CD14-positive monocyte (primary cell): ENCODE measurements at regions not wholly inside any gene's neighbourhood (a gene's known extent, or its start where the extent isn't known, plus 50 kb on each side); places are given as distances from the start of the nearest gene placed in this dataset.

ENCODE experiments used
- DNase-seq, 3 donors: peaks; one replicate each; pipeline ENCODE4 v3.0.0-alpha.2; 2011 to 2022
- H2AFZ ChIP-seq: 2 replicates; pipeline ENCODE4 v1.6.0; 2012; ENCODE audit warnings: mild to moderate bottlenecking, low read depth, low read length, inconsistent platforms; ENCODE audit not compliant: insufficient read depth, poor library complexity, severe bottlenecking
- H3K27ac ChIP-seq, 2 donors: 1 replicate in 1 of 2; 2 replicates in 1 of 2; pipeline ENCODE4 v1.5.1; 2012 to 2013; ENCODE audit warnings: low read length in 2 of 2, control low read depth in 1 of 2, inconsistent platforms in 1 of 2, low read depth in 1 of 2, mild to moderate bottlenecking in 1 of 2
- H3K27me3 ChIP-seq, 2 donors: one replicate each; pipeline versions ENCODE4 v1.6.0 to v1.6.1; 2011 to 2013; ENCODE audit warnings: low read length in 2 of 2; ENCODE audit not compliant: control insufficient read depth in 2 of 2, insufficient read depth in 2 of 2
- H3K36me3 ChIP-seq, 2 donors: replicated peaks in 1 of 2; 1 replicate in 1 of 2; 2 replicates in 1 of 2; pipeline versions ENCODE4 v1.5.1 to v1.6.1; 2012 to 2013; ENCODE audit warnings: low read length in 2 of 2, control low read depth in 1 of 2, inconsistent platforms in 1 of 2, mild to moderate bottlenecking in 1 of 2; ENCODE audit not compliant: insufficient read depth in 2 of 2, control insufficient read depth in 1 of 2
- H3K4me1 ChIP-seq, 2 donors: 1 replicate in 1 of 2; 2 replicates in 1 of 2; pipeline versions ENCODE4 v1.5.1 to v1.6.1; 2012 to 2013; ENCODE audit warnings: low read length in 2 of 2, control low read depth in 1 of 2, inconsistent platforms in 1 of 2, mild to moderate bottlenecking in 1 of 2, moderate library complexity in 1 of 2; ENCODE audit not compliant: insufficient read depth in 2 of 2, control insufficient read depth in 1 of 2
- H3K4me2 ChIP-seq: replicated peaks from 2 replicates; pipeline ENCODE3; 2012; ENCODE audit warnings: low read length, moderate library complexity, mild to moderate bottlenecking; ENCODE audit not compliant: poor library complexity, severe bottlenecking; ENCODE audit errors: extremely low read depth
- H3K4me3 ChIP-seq, 3 experiments: fragments of 200-600 bp in 1 of 3; sonication (generic) in 1 of 3; replicated peaks in 1 of 3; 1 replicate in 2 of 3; 2 replicates in 1 of 3; pipeline ENCODE4 v1.5.1; 2011 to 2013; ENCODE audit warnings: low read length in 3 of 3, mild to moderate bottlenecking in 3 of 3, control low read depth in 2 of 3, low read depth in 2 of 3, inconsistent platforms in 1 of 3, moderate library complexity in 1 of 3
- H3K79me2 ChIP-seq: 2 replicates; pipeline ENCODE4 v1.6.0; 2012; ENCODE audit warnings: mild to moderate bottlenecking, control low read depth, inconsistent platforms, low read length, moderate library complexity; ENCODE audit not compliant: insufficient read depth
- H3K9ac ChIP-seq: 2 replicates; pipeline ENCODE4 v1.6.0; 2017; ENCODE audit warnings: low read length, mild to moderate bottlenecking; ENCODE audit not compliant: insufficient read depth, poor library complexity, severe bottlenecking
- H3K9me3 ChIP-seq, 2 donors: replicated peaks in 1 of 2; 1 replicate in 1 of 2; 2 replicates in 1 of 2; pipeline versions ENCODE4 v1.5.1 to v1.6.1; 2012 to 2013; ENCODE audit warnings: low read length in 2 of 2, control low read depth in 1 of 2; ENCODE audit not compliant: control insufficient read depth in 1 of 2, insufficient read depth in 1 of 2
- H4K20me1 ChIP-seq: 2 replicates; pipeline ENCODE4 v1.6.0; 2012; ENCODE audit warnings: mild to moderate bottlenecking, low read length, control low read depth, moderate library complexity; ENCODE audit not compliant: insufficient read depth
- H3K27ac Mint-ChIP-seq, 7 donors: one replicate each; pipeline ENCODE4 v1.8.0; 2020; ENCODE audit warnings: mild to moderate bottlenecking in 7 of 7, mixed read lengths in 7 of 7, moderate library complexity in 6 of 7, inconsistent platforms in 2 of 7
- H3K27me3 Mint-ChIP-seq, 3 donors: one replicate each; pipeline ENCODE4 v1.8.0; 2021 to 2022; ENCODE audit warnings: low read depth in 3 of 3, mild to moderate bottlenecking in 3 of 3, mixed read lengths in 3 of 3, moderate library complexity in 3 of 3, inconsistent platforms in 1 of 3
- H3K36me3 Mint-ChIP-seq, 2 donors: one replicate each; pipeline ENCODE4 v1.8.0; 2020; ENCODE audit warnings: mixed read lengths in 2 of 2, inconsistent platforms in 1 of 2, mild to moderate bottlenecking in 1 of 2
- H3K4me1 Mint-ChIP-seq: one replicate; pipeline ENCODE4 v1.8.0; 2020; ENCODE audit warnings: mild to moderate bottlenecking, mixed read lengths
- H3K4me3 Mint-ChIP-seq, 2 donors: one replicate each; pipeline ENCODE4 v1.8.0; 2020; ENCODE audit warnings: mild to moderate bottlenecking in 2 of 2, mixed read lengths in 2 of 2, moderate library complexity in 1 of 2
- H3K9me3 Mint-ChIP-seq, 7 donors: one replicate each; pipeline ENCODE4 v1.8.0; 2020 to 2022; ENCODE audit warnings: mixed read lengths in 7 of 7, mild to moderate bottlenecking in 6 of 7, moderate library complexity in 6 of 7, inconsistent platforms in 2 of 7
- WGBS: methylation state at CpG from one replicate; pipeline ENCODE4 v1.1.5; 2013; ENCODE audit warnings: missing lambda C conversion rate; ENCODE audit not compliant: insufficient coverage; 5-methylcytosine and 5-hydroxymethylcytosine counted together
- intact Hi-C, 2 donors: fragments of 100-400 bp; cut with micrococcal nuclease; formaldehyde crosslinking; loops; one replicate each; pipeline versions ENCODE4 v1.15.0 to v1.15.1; 2023
- TF ChIP-seq, protein P1 (sequence below): fragments of 200-600 bp; IDR thresholded peaks from one replicate; pipeline ENCODE4 v1.8.0; 2022; ENCODE audit warnings: antibody characterized with exemption, mild to moderate bottlenecking

DNA sequence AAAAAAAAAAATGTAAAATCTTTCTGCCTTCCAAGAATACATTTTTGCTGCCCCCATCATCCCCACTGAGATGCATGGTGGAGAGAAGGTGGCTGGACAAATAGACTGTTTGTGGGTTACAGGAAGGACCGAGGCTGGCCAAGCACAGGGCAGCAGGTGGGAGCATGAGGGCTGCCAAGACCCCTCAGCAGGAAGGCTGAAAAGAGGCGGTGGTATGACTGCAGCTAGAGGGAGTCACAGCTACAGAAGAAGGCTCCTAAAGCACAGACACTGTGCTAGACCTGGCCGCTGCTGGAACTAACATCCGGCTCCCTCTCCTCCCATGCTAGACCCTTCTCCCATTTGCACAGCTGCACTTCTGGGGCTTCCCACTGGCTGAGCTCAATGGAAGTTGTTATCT, 289.6 kb downstream of the TCERG1L start:
- no peak overlapping the region for H3K27ac Mint-ChIP-seq
- no peaks in the 10 kb centered on the region for H3K79me2 ChIP-seq
- H3K9me3 Mint-ChIP-seq, result no peaks in the 10 kb centered on the region
- H3K36me3 ChIP-seq, result no peaks in the 10 kb centered on the region
- H3K9ac ChIP-seq, result no peak overlapping the region
- H3K4me2 ChIP-seq, result no peak overlapping the region
- intact Hi-C loops, result no loop called here
- no peak overlapping the region for H3K4me3 ChIP-seq
- H2AFZ ChIP-seq, result no peak overlapping the region
- H3K4me1 Mint-ChIP-seq, result no peaks in the 10 kb centered on the region
- H3K27me3 Mint-ChIP-seq, result peaks cover 0 to 2% (median 2%) of the 10 kb centered on the region in 3 donors
- H3K27ac ChIP-seq, result no peak overlapping the region
- no peak overlapping the region for H3K4me3 Mint-ChIP-seq
- WGBS, result 84% methylated on average over 4 of the region's 4 CpGs
- H3K9me3 ChIP-seq, result no peaks in the 10 kb centered on the region
- no peaks in the 10 kb centered on the region for H3K4me1 ChIP-seq
- no peak for DNase-seq
- H3K36me3 Mint-ChIP-seq, result no peaks in the 10 kb centered on the region
- TF ChIP-seq, protein P1, sequence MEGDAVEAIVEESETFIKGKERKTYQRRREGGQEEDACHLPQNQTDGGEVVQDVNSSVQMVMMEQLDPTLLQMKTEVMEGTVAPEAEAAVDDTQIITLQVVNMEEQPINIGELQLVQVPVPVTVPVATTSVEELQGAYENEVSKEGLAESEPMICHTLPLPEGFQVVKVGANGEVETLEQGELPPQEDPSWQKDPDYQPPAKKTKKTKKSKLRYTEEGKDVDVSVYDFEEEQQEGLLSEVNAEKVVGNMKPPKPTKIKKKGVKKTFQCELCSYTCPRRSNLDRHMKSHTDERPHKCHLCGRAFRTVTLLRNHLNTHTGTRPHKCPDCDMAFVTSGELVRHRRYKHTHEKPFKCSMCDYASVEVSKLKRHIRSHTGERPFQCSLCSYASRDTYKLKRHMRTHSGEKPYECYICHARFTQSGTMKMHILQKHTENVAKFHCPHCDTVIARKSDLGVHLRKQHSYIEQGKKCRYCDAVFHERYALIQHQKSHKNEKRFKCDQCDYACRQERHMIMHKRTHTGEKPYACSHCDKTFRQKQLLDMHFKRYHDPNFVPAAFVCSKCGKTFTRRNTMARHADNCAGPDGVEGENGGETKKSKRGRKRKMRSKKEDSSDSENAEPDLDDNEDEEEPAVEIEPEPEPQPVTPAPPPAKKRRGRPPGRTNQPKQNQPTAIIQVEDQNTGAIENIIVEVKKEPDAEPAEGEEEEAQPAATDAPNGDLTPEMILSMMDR, result no peak
- H4K20me1 ChIP-seq, result no peaks in the 10 kb centered on the region
- H3K27me3 ChIP-seq, result no peaks in the 10 kb centered on the region

DNA sequence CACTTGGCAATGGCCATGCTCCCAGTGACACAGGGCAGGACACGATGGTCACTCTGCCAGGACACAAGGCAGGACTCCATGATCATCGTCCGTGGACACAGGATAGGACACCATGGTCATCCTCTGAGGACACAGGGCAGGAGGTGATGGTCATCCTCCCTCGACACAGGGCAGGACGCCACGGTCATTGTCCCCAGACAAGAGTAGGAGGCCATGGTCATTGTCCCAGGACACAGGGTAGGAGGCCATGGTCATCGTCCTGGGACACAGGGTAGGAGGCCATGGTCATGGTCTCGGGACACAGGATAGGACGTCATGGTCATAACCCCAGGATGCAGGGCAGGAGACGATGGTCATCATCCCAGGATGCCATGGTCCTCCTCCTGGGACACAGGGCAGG, 289.2 kb downstream of the TCERG1L start:
- Mint-ChIP-seq H3K27ac (no peak overlapping the region), H3K9me3 (no peaks in the 10 kb centered on the region), H3K36me3 (no peaks in the 10 kb centered on the region), H3K27me3 (peaks cover 0 to 4% (median 2%) of the 10 kb centered on the region in 3 donors), H3K4me1 (no peaks in the 10 kb centered on the region), H3K4me3 (no peak overlapping the region)
- intact Hi-C loops, result no loop called here
- Histone ChIP-seq H3K79me2 (no peaks in the 10 kb centered on the region), H4K20me1 (no peaks in the 10 kb centered on the region), H3K4me1 (no peaks in the 10 kb centered on the region), H3K4me2 (no peak overlapping the region), H3K27me3 (no peaks in the 10 kb centered on the region), H3K27ac (no peak overlapping the region), H3K9me3 (no peaks in the 10 kb centered on the region), H3K9ac (no peak overlapping the region), H3K36me3 (no peaks in the 10 kb centered on the region), H2AFZ (no peak overlapping the region), H3K4me3 (no peak overlapping the region)
- DNase-seq, result no peak
- TF ChIP-seq, protein P1, result no peak
- 83% methylated on average over 10 of the region's 10 CpGs for WGBS
